Fibroblast of skin of right quadriceps (primary cell): ENCODE measurements at regions not wholly inside any gene's neighbourhood (a gene's known extent, or its start where the extent isn't known, plus 50 kb on each side); places are given as distances from the start of the nearest gene placed in this dataset.

Source experiments
- DNase-seq: peaks from one replicate; pipeline ENCODE4 v3.0.0-alpha.2; 2013

DNA sequence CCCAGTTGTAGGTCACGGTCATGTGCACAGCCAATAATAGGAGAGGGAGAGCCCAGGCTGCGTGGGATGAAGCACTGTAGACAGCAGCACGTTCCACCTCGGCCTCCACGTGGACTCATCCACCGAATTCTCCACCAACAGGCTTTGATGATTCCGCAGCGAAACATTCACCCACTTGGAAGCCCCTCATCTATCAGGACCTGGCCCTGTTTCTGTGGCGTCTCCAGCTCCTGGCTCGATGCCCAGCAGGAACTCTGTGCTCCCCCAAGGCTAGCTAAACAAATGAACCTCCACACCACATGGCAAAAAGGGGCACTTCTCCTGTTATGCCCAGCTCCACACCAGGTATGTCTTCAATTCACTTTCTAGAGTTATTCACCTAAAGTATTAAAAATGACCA lies 237.9 kb upstream of the PDE10A start:
- no peak for DNase-seq

DNA sequence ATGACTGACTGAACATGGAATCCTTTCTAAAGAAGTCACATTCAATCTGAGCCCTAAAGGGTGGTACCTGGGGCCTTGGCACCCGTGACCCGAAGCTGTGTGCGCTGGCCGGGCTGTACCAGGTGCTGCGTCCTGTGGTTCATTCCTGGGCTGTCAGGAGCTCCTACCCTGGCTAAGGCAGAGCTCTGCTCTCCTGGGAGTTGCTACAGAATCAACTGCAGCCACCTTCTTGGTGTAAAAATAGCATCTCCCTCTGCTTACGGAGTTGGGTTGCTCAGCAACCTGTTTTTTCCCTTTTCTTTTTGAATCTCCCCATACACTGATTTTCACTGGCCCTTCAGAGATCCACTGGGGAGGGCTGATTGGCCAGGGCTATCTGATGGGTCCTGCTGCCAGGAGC lies 236.6 kb upstream of the PDE10A start:
- no peak for DNase-seq

DNA sequence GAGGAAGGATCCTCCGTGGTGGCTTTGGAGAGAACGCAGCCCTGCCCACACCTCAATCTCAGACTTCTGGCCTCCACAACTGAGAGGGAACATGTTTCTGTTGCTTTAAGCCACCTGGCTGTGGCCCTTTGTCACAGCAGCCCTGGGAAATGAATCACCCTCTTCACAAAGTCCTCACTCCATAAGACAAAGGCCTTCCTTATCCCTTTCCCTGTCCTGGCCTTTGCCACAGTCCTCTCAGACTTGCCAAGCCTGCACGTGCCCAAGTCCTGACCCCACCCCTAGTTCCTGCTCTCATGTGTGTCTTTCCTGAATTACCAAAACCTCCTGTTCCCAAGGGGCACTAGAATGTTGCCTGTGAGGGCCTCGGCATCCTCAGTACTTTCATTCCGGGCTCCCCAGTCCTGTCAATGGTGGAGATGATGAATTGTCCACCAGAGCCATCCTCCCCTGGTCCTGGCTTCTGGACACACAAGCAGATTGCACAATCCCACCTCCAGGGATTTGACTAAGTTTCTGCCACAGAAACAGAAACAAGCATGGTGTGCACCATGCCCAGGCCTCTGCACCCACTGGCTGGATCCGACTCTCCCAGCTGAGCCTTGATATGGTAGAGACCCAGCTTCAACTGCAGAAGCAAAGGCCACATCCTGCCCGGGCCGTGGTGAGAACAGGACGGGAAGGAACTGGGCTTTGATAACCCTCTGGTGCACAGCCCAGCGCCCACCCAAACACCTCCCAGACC lies 232.6 kb upstream of the PDE10A start:
- no peak for DNase-seq

DNA sequence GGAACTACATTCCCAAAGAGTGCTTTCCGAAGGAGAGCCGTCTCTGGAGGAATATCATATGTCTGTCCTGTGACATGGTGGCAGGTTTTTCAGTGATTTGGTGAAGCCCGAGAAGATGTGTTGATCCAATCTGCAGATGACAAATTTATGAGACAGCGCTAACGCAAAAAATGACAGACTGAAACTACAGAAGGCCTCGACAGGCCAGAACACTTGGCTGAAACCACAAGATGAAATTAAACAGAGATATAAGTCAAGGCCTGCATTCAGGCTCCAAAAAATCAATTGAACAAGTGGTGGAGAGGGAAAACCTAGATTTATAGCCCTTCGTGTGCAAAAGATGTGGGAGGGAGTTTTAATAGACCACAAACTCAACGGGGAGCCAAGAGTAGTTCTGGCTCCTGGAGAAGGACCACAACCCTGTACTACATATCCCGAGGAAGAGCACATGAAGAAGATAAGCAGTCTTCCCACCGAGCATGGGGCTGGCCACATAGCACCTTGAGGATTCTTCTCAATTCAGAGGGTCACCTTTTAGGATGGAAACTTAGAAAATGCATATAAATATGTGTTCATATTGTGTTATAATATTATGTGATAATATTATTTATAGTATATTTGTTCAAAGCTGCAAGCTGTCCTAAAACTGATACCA lies 231.3 kb upstream of the PDE10A start:
- no peak for DNase-seq

DNA sequence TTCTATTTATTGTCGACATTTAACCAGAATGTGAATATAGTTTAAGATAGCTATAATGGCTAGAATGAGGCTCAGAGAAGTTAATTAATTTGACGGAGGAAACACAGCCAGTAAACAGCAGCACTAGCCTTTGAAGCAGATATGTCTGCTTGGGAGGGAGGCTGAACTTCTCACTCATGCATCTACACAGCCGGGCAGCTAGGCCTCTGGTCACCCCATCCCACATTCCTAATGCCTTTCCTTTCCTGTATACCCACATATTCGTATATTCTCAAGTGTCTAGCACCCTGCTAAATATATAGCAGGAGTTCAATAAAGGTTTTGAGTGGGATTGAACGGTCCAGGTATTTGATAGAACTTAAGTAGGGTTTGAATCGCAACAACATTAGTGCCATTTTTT lies 230.4 kb upstream of the PDE10A start:
- no peak for DNase-seq

DNA sequence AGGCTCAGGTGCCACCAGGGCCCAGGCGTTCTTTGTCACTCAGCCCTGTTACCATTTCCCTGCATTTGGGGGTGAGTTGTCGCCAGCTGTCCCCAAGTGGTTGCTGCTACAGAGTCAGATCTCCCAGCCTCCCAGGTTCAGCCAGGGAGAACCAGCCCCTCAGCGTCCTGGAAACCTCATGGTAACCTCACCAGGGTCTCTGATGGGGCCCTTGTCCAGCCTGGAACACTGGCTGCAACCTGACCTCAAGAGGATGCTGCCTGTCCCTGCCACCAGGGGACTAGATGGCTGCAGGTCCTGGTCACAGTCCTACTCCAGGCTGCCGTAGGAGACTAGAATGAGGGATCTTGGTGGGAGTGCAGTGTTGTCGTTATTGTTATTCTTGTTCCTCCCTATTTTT lies 228.3 kb upstream of the PDE10A start:
- DNase-seq = no peak

DNA sequence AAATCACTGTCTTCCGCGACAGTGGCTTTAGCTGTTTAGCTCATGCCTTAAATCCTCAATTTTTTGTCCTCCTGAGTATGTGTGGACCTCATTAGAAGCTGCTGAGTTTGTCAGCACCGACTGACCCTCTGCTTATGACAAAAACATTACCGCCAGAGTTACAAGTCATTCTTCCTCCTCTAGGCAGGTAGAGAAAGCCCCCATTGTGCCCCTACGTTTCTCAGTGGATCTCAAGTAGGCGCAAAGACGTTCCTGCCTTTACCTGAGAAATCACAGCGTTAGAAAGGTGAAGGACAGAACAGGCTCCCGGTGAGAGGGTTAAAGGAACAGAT lies 227.3 kb upstream of the PDE10A start:
- no peak for DNase-seq

DNA sequence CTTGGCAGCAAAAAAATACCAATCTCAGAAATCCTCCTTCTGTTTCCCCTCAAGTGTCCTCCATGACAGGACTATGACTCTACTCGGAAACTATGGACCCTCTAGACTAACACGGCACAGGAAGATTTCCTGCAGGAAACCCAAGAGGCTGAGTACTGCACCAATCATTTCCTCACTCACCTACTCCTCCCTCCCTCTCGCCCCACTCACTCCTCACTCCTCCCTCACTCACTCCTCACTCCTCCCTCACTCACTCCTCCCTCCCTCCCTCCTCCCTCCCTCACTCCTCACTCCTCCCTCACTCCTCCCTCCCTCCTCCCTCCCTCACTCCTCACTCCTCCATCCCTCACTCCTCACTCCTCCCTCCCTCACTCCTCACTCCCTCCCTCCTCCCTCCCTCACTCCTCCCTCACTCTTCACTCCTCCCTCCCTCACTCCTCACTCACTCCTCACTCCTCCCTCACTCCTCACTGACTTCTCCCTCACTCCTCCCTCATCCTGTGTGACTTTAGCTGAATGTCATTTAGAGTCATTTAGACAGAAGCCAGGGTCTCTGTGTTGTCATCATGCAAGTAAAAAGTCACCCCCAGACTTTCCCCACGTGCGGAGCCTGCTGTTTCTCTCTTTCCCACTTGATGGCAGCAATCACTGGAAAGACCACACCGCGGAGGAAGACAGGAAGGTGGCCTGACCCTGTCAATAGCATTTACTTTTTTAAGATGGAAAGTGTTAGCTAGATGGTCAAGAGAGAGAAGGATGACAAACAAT lies 226.8 kb upstream of the PDE10A start:
- DNase-seq = peak; percentile 43

DNA sequence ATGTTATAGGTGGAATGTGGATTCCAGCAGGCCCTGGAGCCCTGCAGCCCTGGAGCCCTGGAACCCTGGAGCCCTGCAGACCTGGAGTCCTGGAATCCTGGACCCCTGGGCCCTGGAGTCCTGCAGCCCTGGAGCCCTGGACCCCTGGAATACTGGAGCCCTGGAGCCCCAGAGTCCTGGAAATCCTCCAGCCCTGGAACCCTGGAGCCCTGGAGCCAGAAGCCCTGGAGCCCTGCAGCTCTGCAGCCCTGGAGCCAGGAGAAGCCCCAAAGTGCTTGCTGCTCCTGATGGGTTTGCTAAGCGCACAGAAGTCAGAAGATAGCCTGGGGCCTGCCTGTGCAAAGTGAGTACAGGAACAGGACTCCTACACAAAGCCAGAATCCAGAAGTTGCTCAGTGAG lies 223.1 kb upstream of the PDE10A start:
- no peak for DNase-seq

DNA sequence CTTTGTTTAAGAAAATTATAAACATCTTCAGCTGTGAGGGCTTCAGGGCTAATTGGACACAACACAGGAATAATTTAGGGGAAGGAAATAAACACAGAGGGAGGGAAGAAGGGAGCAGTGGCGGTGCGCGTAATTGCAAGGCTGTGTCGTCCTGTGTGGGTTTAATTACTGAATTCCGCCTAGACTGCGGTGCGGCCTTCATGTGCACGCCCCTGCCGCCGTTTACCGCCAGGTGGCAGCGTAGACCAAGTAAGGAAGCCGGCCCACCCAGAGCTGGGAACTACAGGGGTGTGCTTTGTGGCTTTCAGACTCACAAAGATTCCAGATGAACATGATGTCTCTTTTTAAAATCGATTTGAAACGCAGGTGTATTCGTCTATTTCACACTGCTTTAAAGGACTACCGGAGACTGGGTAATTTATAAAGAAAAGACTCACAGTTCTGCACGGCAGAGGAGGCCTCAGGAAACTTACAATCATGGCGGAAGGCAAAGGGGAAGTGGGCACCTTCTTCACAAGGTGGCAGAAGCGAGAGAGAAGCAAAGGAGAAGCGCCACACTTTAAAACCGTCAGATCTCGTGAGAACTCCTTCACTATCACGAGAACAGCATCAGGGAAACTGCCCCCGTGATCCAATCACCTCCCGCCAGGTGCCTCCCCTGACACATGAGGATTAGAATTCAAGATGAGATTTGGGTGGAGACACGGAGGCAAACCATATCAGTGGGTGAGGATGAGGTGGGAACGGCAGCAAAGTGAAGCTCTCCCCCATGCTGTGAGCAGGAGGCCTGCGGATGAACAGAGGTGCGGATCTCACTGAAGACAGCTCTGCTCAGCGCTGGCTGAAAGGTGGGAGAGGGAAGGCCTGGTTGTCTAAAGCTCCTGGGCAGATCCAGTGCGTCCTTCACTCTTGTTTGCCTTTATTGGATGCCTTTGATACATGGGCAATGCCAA lies 222.0 kb upstream of the PDE10A start:
- DNase-seq = peak; percentile 67

DNA sequence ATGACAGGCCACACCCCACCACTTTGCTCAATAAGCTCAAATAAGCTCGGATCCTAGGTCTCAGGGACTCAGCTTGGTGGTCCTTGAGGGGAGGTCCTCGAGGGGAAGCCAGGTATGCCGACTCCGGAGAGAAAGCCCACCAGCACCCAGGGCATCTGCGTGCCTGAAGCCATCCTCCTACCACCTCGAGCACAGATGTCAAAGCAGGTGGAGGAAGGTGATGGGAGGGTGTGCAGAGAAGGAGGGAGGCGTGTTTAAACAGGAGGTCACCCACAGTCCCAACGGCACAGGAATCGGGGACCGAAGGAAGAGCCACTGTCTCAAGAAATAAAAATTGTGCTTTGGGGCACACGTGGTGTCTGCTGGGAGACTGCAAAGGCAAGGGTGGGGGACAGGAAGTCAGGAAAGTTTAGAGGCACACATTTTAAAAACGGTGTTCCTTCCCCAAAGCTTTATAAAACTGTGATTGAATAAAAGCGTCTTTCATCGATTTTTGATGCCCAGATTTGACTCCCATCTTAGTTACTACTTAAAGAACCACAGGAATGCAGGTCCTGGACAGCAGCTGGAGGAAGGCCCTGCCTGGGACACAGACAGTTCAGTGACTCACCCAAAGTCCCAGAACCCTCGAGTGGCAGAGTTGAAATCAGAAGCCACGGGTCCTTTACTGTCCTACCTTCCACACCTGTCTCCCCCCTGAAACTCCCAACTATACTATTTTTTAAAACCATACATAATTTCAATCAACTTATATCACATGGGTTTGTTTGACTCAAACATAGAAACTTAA lies 221.0 kb upstream of the PDE10A start:
- peak; percentile 35 for DNase-seq

DNA sequence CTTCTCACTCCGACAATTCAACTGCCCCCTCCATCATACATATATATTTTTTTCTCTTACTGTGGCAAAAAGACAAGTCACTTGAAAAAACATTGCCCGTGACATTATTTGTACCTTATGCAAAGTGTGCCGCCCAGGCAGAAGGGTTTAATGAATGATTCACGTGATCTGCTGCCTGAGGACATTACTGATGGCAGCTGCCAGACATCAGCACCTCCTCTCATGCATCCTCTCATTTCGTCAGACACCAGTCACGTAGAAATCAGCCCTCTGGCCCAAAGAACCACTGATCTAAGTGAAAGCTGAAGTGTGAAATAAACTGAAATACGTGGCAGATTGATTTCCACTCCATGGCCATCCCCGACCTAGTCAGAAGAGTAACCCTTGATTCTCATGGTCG lies 218.8 kb upstream of the PDE10A start:
- no peak for DNase-seq

DNA sequence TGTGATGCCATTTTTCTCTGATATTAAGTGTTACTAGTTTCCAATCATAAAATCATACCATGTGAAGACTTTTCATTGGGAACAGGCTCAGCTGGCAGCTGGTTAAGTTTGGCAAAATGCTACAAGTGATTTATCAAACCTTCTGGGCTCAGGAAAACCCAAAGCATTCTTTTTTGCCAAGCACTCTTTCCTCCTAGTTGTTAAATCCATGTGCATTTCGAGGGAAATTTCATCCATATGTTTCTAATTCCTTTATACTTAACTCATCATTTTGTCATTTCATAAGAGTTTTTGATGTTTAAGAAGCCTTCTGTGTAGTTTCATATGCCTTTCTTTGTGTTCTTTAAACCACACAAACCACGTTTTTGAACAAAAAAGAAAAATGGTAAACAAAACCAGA lies 217.6 kb upstream of the PDE10A start:
- DNase-seq = peak; percentile 58

DNA sequence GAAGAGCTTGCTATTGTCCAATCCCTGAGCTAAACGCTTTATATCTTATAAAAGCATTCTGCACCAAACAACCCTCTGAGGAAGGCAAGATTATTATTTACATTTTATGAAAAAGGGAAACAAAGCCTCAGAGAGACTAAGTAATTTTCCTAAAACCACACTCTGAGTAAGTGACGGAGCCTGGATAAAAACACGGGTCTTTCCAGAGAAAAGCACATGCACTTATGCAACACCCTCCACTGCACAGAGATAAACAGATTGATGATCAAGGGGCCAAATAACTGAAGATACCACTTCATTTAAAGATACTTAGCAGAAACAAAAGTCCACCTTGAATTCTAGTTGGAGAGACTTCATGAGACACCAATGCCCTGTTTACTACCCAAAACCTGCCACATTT lies 214.7 kb upstream of the PDE10A start:
- no peak for DNase-seq

DNA sequence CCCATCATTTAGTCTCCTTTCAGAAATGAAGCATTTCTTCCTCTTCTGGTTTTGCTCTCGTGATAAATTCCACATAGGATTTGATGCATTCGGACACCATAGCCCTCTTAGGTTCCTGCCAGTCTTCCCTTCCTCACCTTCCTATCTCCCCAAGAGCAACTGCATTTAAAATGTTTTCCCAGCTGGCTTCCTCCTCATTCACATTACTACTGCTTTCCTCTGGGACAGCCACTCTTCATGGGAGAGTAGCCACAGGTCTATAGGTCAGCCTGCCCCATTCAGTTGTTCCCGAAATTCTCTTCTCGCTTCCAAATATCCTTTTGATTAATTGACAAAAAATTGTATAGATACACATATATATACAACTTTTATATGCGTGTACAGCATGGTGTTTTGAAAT lies 214.2 kb upstream of the PDE10A start:
- no peak for DNase-seq

DNA sequence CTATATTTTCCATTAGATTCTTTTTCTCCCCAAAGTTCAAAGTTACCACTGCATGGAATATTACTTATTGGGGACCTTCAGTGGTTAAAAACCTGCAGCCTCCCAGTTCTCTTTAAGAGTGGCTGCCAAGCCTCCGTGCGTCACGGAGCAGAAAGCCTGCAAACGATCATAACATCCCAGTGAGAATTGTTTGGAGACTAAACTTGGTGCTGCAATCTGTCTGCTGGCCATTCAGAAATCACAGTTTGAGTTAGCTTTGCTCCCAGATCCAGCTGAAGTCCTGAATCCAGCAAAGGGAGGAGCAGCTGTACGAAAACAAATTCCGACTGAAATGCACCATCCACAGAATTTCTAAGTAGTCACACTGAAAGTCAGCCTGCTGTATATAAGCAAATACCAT lies 213.5 kb upstream of the PDE10A start:
- DNase-seq = peak; percentile 18

DNA sequence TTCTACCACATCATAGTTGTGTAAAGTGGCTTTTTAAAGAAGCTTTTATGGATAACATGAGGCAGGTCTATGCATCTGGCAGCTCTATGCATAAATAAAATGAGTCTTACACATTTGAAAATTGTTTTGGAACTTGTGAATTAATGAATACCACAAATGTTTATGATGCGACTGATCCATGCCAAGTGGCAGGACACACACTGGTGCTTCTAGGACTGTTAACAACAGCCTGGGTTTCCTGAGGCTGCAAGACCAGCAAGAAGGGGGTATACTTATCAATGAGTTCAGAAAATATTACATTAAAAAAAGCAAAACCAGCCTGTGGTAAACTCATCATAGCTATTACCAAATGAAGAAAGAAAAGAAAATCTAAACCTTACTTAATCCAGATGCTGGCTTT lies 212.9 kb upstream of the PDE10A start:
- DNase-seq = no peak

DNA sequence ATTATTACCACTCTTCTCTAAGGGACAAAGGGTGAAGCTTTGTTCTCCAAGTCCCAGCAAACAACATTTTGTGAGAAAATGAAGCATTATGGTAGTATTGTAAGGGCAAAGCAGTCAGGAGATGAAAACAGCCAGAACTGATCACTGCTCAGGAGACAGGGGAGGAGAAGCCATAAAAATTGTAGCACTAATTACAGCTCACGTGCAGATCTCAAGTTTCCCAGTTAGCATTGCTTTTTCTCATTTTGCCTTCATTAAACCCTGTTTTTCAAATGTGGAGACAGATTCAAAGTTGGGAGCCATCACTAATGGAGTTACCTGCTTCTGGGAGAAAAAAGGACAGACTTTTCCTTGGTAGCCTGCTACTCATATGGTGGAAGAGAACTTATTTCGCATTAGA lies 210.9 kb upstream of the PDE10A start:
- no peak for DNase-seq

DNA sequence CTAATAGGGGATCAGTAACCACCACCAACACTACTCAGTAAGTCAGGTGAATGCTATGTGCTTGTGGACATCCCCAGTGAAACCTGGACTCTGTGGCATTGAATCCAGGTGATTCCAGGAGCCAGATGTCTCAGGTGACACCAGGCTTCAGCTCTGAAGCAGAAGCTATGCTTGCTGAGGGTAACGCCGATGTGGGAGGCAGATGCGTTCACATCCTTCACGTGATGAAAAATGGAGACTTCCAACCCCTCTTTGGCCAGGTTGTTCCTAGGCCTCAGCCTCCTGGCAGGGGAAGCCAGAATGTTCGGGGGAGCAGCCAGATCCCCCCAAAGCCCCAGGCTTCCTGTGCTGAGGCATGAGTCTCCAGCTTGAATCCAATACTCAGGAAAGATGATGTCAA lies 209.8 kb upstream of the PDE10A start:
- DNase-seq = no peak

DNA sequence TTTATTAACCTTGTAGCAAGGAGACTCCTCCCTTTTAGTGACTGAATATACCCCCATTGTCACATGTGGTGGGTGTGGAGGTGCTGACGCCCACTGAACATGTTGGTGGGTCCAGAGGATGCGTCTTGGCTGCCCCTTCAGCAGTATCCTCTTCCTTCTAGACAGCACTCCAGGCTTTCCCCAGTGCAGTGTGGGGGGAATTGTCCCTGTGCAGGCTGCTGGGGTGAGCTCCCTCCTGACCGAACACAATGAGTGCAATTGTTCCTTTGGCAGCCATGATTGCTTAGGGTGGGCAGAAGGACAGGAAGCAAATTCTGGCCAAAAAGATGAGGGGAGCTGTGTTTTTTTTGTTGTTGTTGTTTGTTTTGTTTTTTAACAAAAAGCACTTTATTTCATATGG lies 209.3 kb upstream of the PDE10A start:
- DNase-seq = no peak

DNA sequence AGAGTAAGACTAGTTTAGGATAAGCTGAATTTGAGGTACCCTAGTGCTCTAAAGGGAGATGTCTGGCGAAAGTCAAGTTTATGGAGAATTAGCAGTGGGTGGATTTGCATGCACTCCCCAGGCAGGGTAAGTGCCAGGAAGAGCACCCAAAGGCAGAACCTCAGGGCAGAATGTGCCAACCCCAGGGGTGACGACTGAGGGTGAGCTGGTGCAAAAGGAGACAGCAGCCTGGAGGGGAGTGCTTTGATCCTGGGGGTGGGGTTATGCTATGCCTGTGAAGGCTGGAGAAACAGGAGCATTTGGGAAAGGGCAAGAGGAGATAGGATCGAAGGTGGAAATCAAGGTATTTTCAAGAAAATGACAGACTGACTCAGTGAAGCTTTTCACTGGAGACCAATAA lies 208.5 kb upstream of the PDE10A start:
- DNase-seq = no peak

DNA sequence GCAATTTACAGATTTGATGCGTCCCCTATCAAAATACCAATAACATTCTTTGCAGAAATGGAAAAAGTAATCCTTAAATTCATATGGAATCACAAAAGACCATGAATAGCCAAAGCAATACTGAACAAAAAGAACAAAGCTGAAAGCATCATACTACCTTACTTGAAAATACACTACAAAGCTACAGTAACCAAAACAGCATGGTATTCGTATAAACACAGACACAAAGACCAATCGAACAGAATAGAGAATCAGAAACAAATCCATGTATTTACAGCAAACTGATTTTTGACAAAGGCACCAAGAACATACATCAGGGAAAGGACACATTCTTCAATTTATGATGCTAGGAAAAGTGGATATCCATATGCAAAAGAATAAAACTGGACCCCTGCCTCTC lies 206.5 kb upstream of the PDE10A start:
- no peak for DNase-seq
